ENCODE measurements at regions not wholly inside any gene's neighbourhood (a gene's known extent, or its start where the extent isn't known, plus 50 kb on each side); places are given as distances from the start of the nearest gene placed in this dataset.

GRCh38 chr1:216958569-216958968 lies 235.3 kb upstream of the ESRRG start:
- no peak for TF ChIP-seq EZH2 (IDR thresholded peaks at IDR 0.05; ENCODE audit: insufficient read depth, poor library complexity, severe bottlenecking)
- TF ChIP-seq EZH2phosphoT487 (IDR thresholded peaks at IDR 0.05; ENCODE audit: insufficient read depth, low read depth), result no peak

All from GM23248 (cell line).